Peyer's patch (tissue), 4 donors: ENCODE measurements at regions not wholly inside any gene's neighbourhood (a gene's known extent, or its start where the extent isn't known, plus 50 kb on each side); places are given as distances from the start of the nearest gene placed in this dataset.

Experiments
- DNase-seq, 3 donors: peaks; one replicate each; pipeline ENCODE4 v3.0.0-alpha.2; 2017 to 2019
- H3K27ac ChIP-seq, 4 donors: fragments of 200-600 bp; sonication (generic); one replicate each; pipeline ENCODE4 v1.5.1; 2016 to 2019
- H3K27me3 ChIP-seq, 2 donors: fragments of 200-600 bp; sonication (generic); one replicate each; pipeline ENCODE4 v1.5.1; 2019
- H3K36me3 ChIP-seq, 3 donors: fragments of 200-600 bp; sonication (generic); one replicate each; pipeline ENCODE4 v1.5.1; 2016 to 2019
- H3K4me1 ChIP-seq, 4 donors: fragments of 200-600 bp; sonication (generic); one replicate each; pipeline ENCODE4 v1.5.1; 2016 to 2019
- H3K4me3 ChIP-seq, 4 donors: fragments of 200-600 bp; sonication (generic); 1 replicate in 3 of 4; 2 replicates in 1 of 4; pipeline ENCODE4 v1.5.1; 2016 to 2019; ENCODE audit warnings: mild to moderate bottlenecking in 1 of 4
- H3K9me3 ChIP-seq, 4 donors: fragments of 200-600 bp; sonication (generic); one replicate each; pipeline ENCODE4 v1.5.1; 2016 to 2019; ENCODE audit warnings: mild to moderate bottlenecking in 1 of 4
- POLR2A ChIP-seq, 2 donors: fragments of 450-650 bp; IDR thresholded peaks; one replicate each; pipeline ENCODE4 v1.5.1; 2017; ENCODE audit warnings: antibody characterized with exemption in 2 of 2, mild to moderate bottlenecking in 2 of 2, moderate library complexity in 2 of 2
- TF ChIP-seq, protein P1 (sequence below), 6 experiments: fragments of 450-650 bp in 4 of 6; fragments of 200-600 bp in 2 of 6; sonication (generic) in 1 of 6; IDR thresholded peaks; one replicate each; pipeline ENCODE4 v1.5.1; 2017 to 2019; ENCODE audit warnings: antibody characterized with exemption in 6 of 6, mild to moderate bottlenecking in 3 of 6, moderate library complexity in 1 of 6

DNA sequence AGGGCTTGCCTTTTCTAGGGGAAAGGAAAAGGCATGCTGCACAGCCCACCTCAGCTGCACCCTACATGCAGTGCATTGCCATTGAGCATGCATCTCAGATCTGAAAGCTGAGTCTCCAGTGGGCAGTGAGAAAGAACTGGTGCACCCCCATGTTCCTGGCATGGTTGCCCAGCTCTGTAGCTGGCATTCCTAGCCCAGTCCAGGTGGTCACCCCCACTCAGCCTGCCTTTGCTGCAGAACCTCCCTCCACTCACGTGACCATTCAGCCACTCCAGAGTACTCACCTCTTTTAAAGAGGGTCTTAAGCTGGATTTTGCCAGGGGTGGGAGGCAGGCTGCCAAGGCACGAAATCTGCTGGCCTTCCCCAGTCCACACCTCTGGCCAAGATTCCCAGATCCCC, 208.6 kb upstream of the TOPAZ1 start:
- no peaks in the 10 kb centered on the region for H3K36me3 ChIP-seq
- H3K4me1 ChIP-seq: no peaks in the 10 kb centered on the region
- no peak for DNase-seq
- TF ChIP-seq, protein P1, sequence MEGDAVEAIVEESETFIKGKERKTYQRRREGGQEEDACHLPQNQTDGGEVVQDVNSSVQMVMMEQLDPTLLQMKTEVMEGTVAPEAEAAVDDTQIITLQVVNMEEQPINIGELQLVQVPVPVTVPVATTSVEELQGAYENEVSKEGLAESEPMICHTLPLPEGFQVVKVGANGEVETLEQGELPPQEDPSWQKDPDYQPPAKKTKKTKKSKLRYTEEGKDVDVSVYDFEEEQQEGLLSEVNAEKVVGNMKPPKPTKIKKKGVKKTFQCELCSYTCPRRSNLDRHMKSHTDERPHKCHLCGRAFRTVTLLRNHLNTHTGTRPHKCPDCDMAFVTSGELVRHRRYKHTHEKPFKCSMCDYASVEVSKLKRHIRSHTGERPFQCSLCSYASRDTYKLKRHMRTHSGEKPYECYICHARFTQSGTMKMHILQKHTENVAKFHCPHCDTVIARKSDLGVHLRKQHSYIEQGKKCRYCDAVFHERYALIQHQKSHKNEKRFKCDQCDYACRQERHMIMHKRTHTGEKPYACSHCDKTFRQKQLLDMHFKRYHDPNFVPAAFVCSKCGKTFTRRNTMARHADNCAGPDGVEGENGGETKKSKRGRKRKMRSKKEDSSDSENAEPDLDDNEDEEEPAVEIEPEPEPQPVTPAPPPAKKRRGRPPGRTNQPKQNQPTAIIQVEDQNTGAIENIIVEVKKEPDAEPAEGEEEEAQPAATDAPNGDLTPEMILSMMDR (IDR thresholded peaks at IDR 0.05): no peak
- no peak for TF ChIP-seq POLR2A (IDR thresholded peaks at IDR 0.05)
- no peak overlapping the region for H3K4me3 ChIP-seq
- H3K27ac ChIP-seq: no peak overlapping the region
- H3K9me3 ChIP-seq: no peaks in the 10 kb centered on the region
- H3K27me3 ChIP-seq: no peaks in the 10 kb centered on the region

DNA sequence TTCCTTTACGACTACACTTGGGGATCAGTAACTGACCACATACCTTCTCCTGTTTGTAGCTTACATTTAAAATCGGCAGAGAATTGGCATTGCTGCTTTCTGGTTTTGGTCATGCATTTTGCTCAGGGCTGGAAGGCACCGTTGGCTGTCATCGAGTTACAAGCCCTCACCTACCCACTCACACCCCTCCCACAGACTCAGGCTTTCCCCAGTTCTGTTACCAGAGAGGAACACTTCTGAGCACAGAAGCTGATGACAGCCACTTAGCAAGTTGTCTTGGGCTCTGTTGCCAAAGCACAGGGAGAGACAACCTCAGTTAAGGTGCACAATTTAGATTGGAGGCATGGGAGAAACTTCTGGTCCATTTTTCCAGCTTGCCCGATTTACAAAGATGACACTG, 204.8 kb upstream of the TOPAZ1 start:
- Histone ChIP-seq H3K9me3 (no peaks in the 10 kb centered on the region), H3K4me3 (no peak overlapping the region), H3K36me3 (no peaks in the 10 kb centered on the region), H3K4me1 (no peaks in the 10 kb centered on the region), H3K27me3 (no peaks in the 10 kb centered on the region), H3K27ac (no peak overlapping the region)
- no peak for DNase-seq
- TF ChIP-seq, protein P1 (IDR thresholded peaks at IDR 0.05): no peak
- no peak for TF ChIP-seq POLR2A (IDR thresholded peaks at IDR 0.05)

DNA sequence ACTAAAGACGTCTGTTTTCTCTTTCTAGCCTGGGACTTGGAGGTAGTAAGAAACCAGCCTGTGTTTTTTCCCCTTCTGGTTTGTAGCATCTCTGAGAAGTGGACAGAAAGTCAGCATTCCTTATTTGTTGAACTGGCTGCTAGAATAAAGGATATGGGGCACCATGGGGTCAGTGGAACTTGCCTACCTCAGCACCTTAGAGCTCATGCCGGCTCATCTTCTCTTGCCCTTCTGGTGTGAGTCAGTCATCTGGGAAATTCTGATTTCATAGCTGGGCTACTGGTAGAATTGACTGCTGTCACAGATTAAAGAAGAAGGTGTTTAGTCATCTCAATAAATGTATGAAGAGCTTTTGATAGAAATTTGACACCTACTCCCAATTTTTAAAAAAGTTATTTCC, 202.7 kb upstream of the TOPAZ1 start:
- H3K9me3 ChIP-seq: no peaks in the 10 kb centered on the region
- H3K27me3 ChIP-seq: no peaks in the 10 kb centered on the region
- H3K4me3 ChIP-seq: no peak overlapping the region
- H3K4me1 ChIP-seq: no peaks in the 10 kb centered on the region
- no peak for DNase-seq
- TF ChIP-seq, protein P1 (IDR thresholded peaks at IDR 0.05): no peak
- no peak for TF ChIP-seq POLR2A (IDR thresholded peaks at IDR 0.05)
- H3K27ac ChIP-seq: no peak overlapping the region
- no peaks in the 10 kb centered on the region for H3K36me3 ChIP-seq

DNA sequence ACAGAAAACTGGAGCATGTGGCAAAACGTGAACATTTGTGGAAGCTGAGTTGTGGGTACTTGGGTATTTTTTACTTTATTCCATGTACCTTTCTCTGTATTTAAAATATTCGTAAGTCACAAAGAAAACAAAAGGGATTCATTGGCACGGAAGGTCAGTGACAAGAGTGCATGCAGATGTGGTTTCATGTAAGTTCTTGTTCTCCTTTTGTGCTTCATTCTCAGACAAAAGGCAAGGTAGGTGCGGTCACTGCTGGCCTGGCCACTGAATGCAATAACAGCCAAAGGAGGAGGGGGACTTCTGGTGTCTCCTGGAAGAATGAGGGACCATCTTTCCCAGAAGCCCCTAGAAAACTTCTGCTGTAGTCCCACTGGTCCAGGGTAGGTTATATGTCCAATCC, 200.0 kb upstream of the TOPAZ1 start:
- H3K36me3 ChIP-seq: no peaks in the 10 kb centered on the region
- no peak for DNase-seq
- H3K4me3 ChIP-seq: no peak overlapping the region
- no peak overlapping the region for H3K27ac ChIP-seq
- H3K9me3 ChIP-seq: no peaks in the 10 kb centered on the region
- no peaks in the 10 kb centered on the region for H3K27me3 ChIP-seq
- TF ChIP-seq, protein P1 (IDR thresholded peaks at IDR 0.05): no peak
- TF ChIP-seq POLR2A (IDR thresholded peaks at IDR 0.05): no peak
- H3K4me1 ChIP-seq: no peaks in the 10 kb centered on the region

DNA sequence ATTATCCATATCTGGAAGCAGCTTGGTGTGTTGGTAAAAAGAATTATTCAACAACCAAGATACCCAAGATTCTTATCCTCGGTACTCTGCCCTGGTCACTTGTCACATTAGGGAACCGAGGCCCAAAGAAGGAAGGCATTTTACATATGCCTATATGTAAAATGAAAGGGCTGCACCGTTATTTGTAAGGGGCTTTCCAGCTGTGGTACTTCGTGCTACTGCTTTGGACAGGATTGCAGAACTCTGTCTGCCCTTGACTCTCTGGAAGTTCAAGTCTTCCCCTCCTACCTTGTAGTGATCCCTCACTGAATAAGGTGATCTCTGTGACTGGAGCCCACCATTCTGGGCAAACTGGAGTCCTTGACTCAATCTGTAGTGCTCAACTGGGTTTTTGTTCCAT, 198.9 kb upstream of the TOPAZ1 start:
- no peak overlapping the region for H3K4me3 ChIP-seq
- no peak for TF ChIP-seq POLR2A (IDR thresholded peaks at IDR 0.05)
- TF ChIP-seq, protein P1 (IDR thresholded peaks at IDR 0.05): no peak

More for the DNA sequence above, 198.9 kb upstream of the TOPAZ1 start:
- H3K36me3 ChIP-seq: no peaks in the 10 kb centered on the region
- no peaks in the 10 kb centered on the region for H3K4me1 ChIP-seq
- no peaks in the 10 kb centered on the region for H3K9me3 ChIP-seq
- DNase-seq: no peak
- H3K27ac ChIP-seq: no peak overlapping the region
- H3K27me3 ChIP-seq: no peaks in the 10 kb centered on the region
